Activated CD8-positive, alpha-beta T cell treated with anti-CD3 and anti-CD28 coated beads for 36 hours (primary cell): ENCODE measurements at regions not wholly inside any gene's neighbourhood (a gene's known extent, or its start where the extent isn't known, plus 50 kb on each side); places are given as distances from the start of the nearest gene placed in this dataset.

ENCODE experiments used
- ATAC-seq: fragments of 200-7000 bp; cut with Tn5 transposase; one replicate; pipeline ENCODE4 v1.10.0; 2021; ENCODE audit warnings: mild to moderate bottlenecking, moderate library complexity
- CTCF ChIA-PET: fragments of 350-600 bp; sonication (Branson Sonifier 250); formaldehyde crosslinking; loops from one replicate; lab custom pipeline; 2021; ENCODE audit warnings: antibody characterized with exemption; lab: Charles Lee
- POLR2A ChIA-PET: fragments of 350-600 bp; sonication (Branson Sonifier 250); formaldehyde crosslinking; loops from one replicate; lab custom pipeline; 2021; ENCODE audit warnings: antibody characterized with exemption; lab: Charles Lee
- DNase-seq: peaks from one replicate; pipeline ENCODE4 v3.0.0-alpha.2; 2020
- H3K27ac Mint-ChIP-seq: one replicate; pipeline ENCODE4 v1.8.0; 2021; ENCODE audit warnings: mild to moderate bottlenecking, mixed read lengths
- H3K27me3 Mint-ChIP-seq: one replicate; pipeline ENCODE4 v1.8.0; 2021; ENCODE audit warnings: mixed read lengths
- H3K36me3 Mint-ChIP-seq: one replicate; pipeline ENCODE4 v1.8.0; 2021; ENCODE audit warnings: low read depth, mixed read lengths
- H3K4me1 Mint-ChIP-seq: one replicate; pipeline ENCODE4 v1.8.0; 2021; ENCODE audit warnings: low read depth, mixed read lengths
- H3K4me3 Mint-ChIP-seq: one replicate; pipeline ENCODE4 v1.8.0; 2021; ENCODE audit warnings: mild to moderate bottlenecking, moderate library complexity, mixed read lengths
- H3K9me3 Mint-ChIP-seq: one replicate; pipeline ENCODE4 v1.8.0; 2021; ENCODE audit warnings: mixed read lengths
- CTCF ChIP-seq: fragments of 200-600 bp; IDR thresholded peaks from one replicate; pipeline ENCODE4 v1.8.0; 2022; ENCODE audit warnings: antibody characterized with exemption, mild to moderate bottlenecking
- intact Hi-C: fragments of 100-400 bp; cut with micrococcal nuclease; formaldehyde crosslinking; loops from one replicate; pipeline ENCODE4 v1.10.0; 2022

DNA sequence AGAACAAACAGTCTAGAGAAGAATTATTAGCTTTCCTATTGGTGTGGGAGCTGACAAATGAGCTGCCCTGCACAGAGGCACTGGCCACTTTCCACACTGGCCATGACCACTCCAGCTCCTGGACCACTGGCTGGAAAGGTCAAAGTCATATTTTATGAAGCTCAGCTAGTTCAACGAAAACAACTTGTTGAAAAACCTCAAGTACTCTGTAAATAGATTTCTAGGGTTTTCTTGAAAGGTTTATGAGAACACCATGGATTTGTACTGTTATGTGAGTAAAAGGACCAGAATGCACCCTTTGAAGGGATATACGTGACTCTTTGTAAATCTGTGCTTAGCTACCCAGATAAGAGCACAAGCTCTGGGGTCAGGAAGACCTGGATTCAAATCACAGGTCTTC lies 54.5 kb upstream of the FGGY start:
- Mint-ChIP-seq H3K4me3 (no peak overlapping the region), H3K27me3 (no peaks in the 10 kb centered on the region), H3K27ac (no peak overlapping the region), H3K9me3 (peaks cover 13% of the 10 kb centered on the region), H3K36me3 (no peaks in the 10 kb centered on the region), H3K4me1 (no peaks in the 10 kb centered on the region)
- ATAC-seq (no peak), DNase-seq (no peak)
- intact Hi-C loops, result no loop called here
- TF ChIP-seq CTCF, result no peak
- POLR2A ChIA-PET, result no interaction called here
- CTCF ChIA-PET, result no interaction called here

- intact Hi-C loops, result no loop called here
- Mint-ChIP-seq H3K36me3 (no peaks in the 10 kb centered on the region), H3K4me3 (no peak overlapping the region), H3K4me1 (no peaks in the 10 kb centered on the region), H3K27ac (no peak overlapping the region), H3K9me3 (peaks cover 13% of the 10 kb centered on the region), H3K27me3 (no peaks in the 10 kb centered on the region)
- ChIA-PET POLR2A (no interaction called here), CTCF (no interaction called here)
- ATAC-seq (no peak), DNase-seq (no peak)
- TF ChIP-seq CTCF, result no peak
These were observed 53.3 kb upstream of the FGGY start for GRCh38 chr1:59243550-59243949.

GRCh38 chr1:59243978-59244377 lies 52.9 kb upstream of the FGGY start:
- Mint-ChIP-seq H3K4me1 (no peaks in the 10 kb centered on the region), H3K4me3 (no peak overlapping the region), H3K27me3 (no peaks in the 10 kb centered on the region)

DNA sequence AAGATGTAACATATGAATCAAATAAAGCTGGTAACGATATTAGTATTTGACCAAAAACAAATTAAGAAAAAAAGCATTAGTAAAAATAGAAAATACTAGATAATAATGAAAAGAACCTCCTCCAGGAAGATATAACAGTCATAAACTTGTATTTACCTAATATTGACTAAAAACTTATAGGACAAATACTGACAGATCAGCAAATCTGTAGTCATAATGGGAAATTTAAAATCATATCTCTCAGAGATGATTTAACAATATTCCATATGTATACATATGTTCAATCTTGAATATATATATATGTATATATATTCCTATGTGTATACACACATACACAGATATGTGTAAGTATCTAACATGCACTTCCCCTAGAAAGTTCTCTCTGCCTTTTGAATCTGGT lies 52.0 kb upstream of the FGGY start:
- H3K27ac Mint-ChIP-seq, result no peak overlapping the region
- no peaks in the 10 kb centered on the region for H3K4me1 Mint-ChIP-seq
- no peak for ATAC-seq
- intact Hi-C loops, result no loop called here
- no peaks in the 10 kb centered on the region for H3K27me3 Mint-ChIP-seq
- no peak overlapping the region for H3K4me3 Mint-ChIP-seq
- H3K9me3 Mint-ChIP-seq, result peaks cover 13% of the 10 kb centered on the region
- no peak for DNase-seq
- no peak for TF ChIP-seq CTCF
- H3K36me3 Mint-ChIP-seq, result no peaks in the 10 kb centered on the region
- ChIA-PET CTCF (no interaction called here), POLR2A (no interaction called here)

More at GRCh38 chr1:59243978-59244377, 52.9 kb upstream of the FGGY start:
- no peaks in the 10 kb centered on the region for H3K36me3 Mint-ChIP-seq
- H3K27ac Mint-ChIP-seq, result no peak overlapping the region
- ChIA-PET POLR2A (no interaction called here), CTCF (no interaction called here)
- DNase-seq (no peak), ATAC-seq (no peak)
- intact Hi-C loops, result no loop called here
- no peak for TF ChIP-seq CTCF
- peaks cover 13% of the 10 kb centered on the region for H3K9me3 Mint-ChIP-seq
